SK-N-SH (cell line): ENCODE measurements at regions not wholly inside any gene's neighbourhood (a gene's known extent, or its start where the extent isn't known, plus 50 kb on each side); places are given as distances from the start of the nearest gene placed in this dataset.
A peak's percentile ranks its signal among the peaks of the same experiment; 100 is the strongest.

Source experiments
- CTCF ChIA-PET: fragments of 300-600, 350-600 bp; formaldehyde crosslinking; extraction: SDS; loops from one replicate; lab custom pipeline; 2021; lab: Yijun Ruan, JAX
- POLR2A ChIA-PET: fragments of 350-600 bp; sonication (Branson Sonifier 250); formaldehyde crosslinking; extraction: SDS; loops from one replicate; lab custom pipeline; 2020; ENCODE audit warnings: antibody characterized with exemption, inconsistent platforms; lab: Yijun Ruan, JAX
- DNase-seq: peaks from one replicate; pipeline ENCODE4 v3.0.0; 2012
- H2AFZ ChIP-seq: fragments of 200-600 bp; sonication (generic); 2 replicates; pipeline ENCODE4 v1.8.1; 2016; ENCODE audit warnings: antibody characterized with exemption, mild to moderate bottlenecking, low read depth
- H3F3A ChIP-seq: fragments of 200-600 bp; sonication (generic); replicated peaks from 2 replicates; pipeline ENCODE3; 2016; ENCODE audit warnings: antibody characterized with exemption, mild to moderate bottlenecking; ENCODE audit not compliant: insufficient read depth
- H3K27ac ChIP-seq, 2 experiments: fragments of 200-500 bp in 1 of 2; fragments of 200-600 bp in 1 of 2; sonication (Bioruptor generic) in 1 of 2; sonication (generic), shearing (Covaris generic) in 1 of 2; 2 replicates each; pipeline versions ENCODE4 v1.5.1 to v1.6.1; 2014 to 2016; ENCODE audit warnings: low read depth in 2 of 2, inconsistent platforms in 1 of 2, low read length in 1 of 2, mild to moderate bottlenecking in 1 of 2, mixed read lengths in 1 of 2
- H3K27me3 ChIP-seq: fragments of 200-600 bp; sonication (generic), shearing (Covaris generic); 2 replicates; pipeline ENCODE4 v1.6.1; 2016; ENCODE audit warnings: mixed run types; ENCODE audit not compliant: insufficient read depth
- H3K36me3 ChIP-seq, 2 experiments: fragments of 200-500 bp in 1 of 2; fragments of 200-600 bp in 1 of 2; sonication (Bioruptor generic) in 1 of 2; sonication (generic) in 1 of 2; replicated peaks in 1 of 2; 2 replicates each; pipeline versions ENCODE3 to v1.5.1; 2014 to 2016; ENCODE audit warnings: low read length in 1 of 2, mild to moderate bottlenecking in 1 of 2; ENCODE audit not compliant: insufficient read depth in 2 of 2, control insufficient read depth in 1 of 2
- H3K4me1 ChIP-seq, 2 experiments: fragments of 200-500 bp in 1 of 2; fragments of 200-600 bp in 1 of 2; sonication (Bioruptor generic) in 1 of 2; sonication (generic), shearing (Covaris generic) in 1 of 2; 2 replicates each; pipeline versions ENCODE4 v1.5.1 to v1.6.1; 2014 to 2016; ENCODE audit warnings: low read depth in 1 of 2, low read length in 1 of 2, mixed run types in 1 of 2; ENCODE audit not compliant: insufficient read depth in 2 of 2, control insufficient read depth in 1 of 2
- H3K4me2 ChIP-seq: fragments of 200-600 bp; sonication (generic), shearing (Covaris generic); 2 replicates; pipeline ENCODE4 v1.6.1; 2017; ENCODE audit warnings: mixed run types
- H3K4me3 ChIP-seq, 2 experiments: fragments of 200-500 bp in 1 of 2; fragments of 200-600 bp in 1 of 2; sonication (Bioruptor generic) in 1 of 2; sonication (generic), shearing (Covaris generic) in 1 of 2; 2 replicates each; pipeline versions ENCODE4 v1.5.1 to v1.8.1; 2014 to 2016; ENCODE audit warnings: low read depth in 2 of 2, inconsistent platforms in 1 of 2, low read length in 1 of 2, mild to moderate bottlenecking in 1 of 2, mixed read lengths in 1 of 2, moderate library complexity in 1 of 2
- H3K79me2 ChIP-seq: fragments of 200-600 bp; sonication (generic); 2 replicates; pipeline ENCODE4 v1.8.1; 2017; ENCODE audit warnings: mild to moderate bottlenecking; ENCODE audit not compliant: insufficient read depth
- H3K9ac ChIP-seq: fragments of 200-600 bp; sonication (generic); 2 replicates; pipeline ENCODE4 v1.6.1; 2017; ENCODE audit warnings: mixed run types
- H3K9me2 ChIP-seq: fragments of 200-600 bp; sonication (generic); 2 replicates; pipeline ENCODE4 v1.6.1; 2017; ENCODE audit warnings: mixed run types
- H3K9me3 ChIP-seq: fragments of 200-600 bp; sonication (generic); 2 replicates; pipeline ENCODE4 v1.6.1; 2017; ENCODE audit warnings: mixed run types, mild to moderate bottlenecking, moderate library complexity
- H4K20me1 ChIP-seq: fragments of 200-600 bp; sonication (generic); 2 replicates; pipeline ENCODE4 v1.6.1; 2017; ENCODE audit warnings: mild to moderate bottlenecking, mixed run types; ENCODE audit not compliant: insufficient read depth
- CHD2 ChIP-seq: fragments of 150-350 bp; IDR thresholded peaks from 2 replicates; pipeline ENCODE4 v1.6.1; 2018; ENCODE audit warnings: low read length; ENCODE audit not compliant: partially characterized antibody
- ELF1 ChIP-seq: IDR thresholded peaks from 2 replicates; pipeline ENCODE4 v1.4.0; 2012
- FOSL2 ChIP-seq: IDR thresholded peaks from 2 replicates; pipeline ENCODE4 v1.4.0; 2012; ENCODE audit warnings: low read depth, mild to moderate bottlenecking, moderate library complexity, borderline replicate concordance
- FOXJ3 ChIP-seq: sonication (generic); formaldehyde crosslinking; IDR thresholded peaks from 2 replicates; pipeline ENCODE4 v1.5.1; 2020; ENCODE audit warnings: mild to moderate bottlenecking, missing genetic modification reagents
- GABPA ChIP-seq: IDR thresholded peaks from 2 replicates; pipeline ENCODE4 v1.4.0; 2012; ENCODE audit warnings: low read depth, mild to moderate bottlenecking
- JUND ChIP-seq: IDR thresholded peaks from 2 replicates; pipeline ENCODE4 v1.4.0; 2012
- NFIC ChIP-seq: IDR thresholded peaks from 2 replicates; pipeline ENCODE4 v1.4.0; 2012; ENCODE audit warnings: borderline replicate concordance
- POLR2AphosphoS5 ChIP-seq: IDR thresholded peaks from 2 replicates; pipeline ENCODE4 v1.6.1; 2012; ENCODE audit warnings: low read depth, low read length
- RAD21 ChIP-seq: IDR thresholded peaks from 2 replicates; pipeline ENCODE4 v1.6.1; 2012; ENCODE audit warnings: mild to moderate bottlenecking, low read length
- RCOR1 ChIP-seq: fragments of 150-350 bp; IDR thresholded peaks from 2 replicates; pipeline ENCODE4 v1.6.1; 2017; ENCODE audit warnings: antibody characterized with exemption, low read length
- RXRA ChIP-seq: IDR thresholded peaks from 2 replicates; pipeline ENCODE4 v1.4.0; 2012; ENCODE audit warnings: low read depth, mild to moderate bottlenecking, borderline replicate concordance
- TCF12 ChIP-seq: IDR thresholded peaks from 2 replicates; pipeline ENCODE4 v1.4.0; 2012
- TEAD4 ChIP-seq: IDR thresholded peaks from 2 replicates; pipeline ENCODE4 v1.4.0; 2012; ENCODE audit warnings: mild to moderate bottlenecking, borderline replicate concordance; ENCODE audit not compliant: insufficient read depth
- WGBS: methylation state at CpG from one replicate; pipeline ENCODE4 v1.1.6; 2017; ENCODE audit warnings: low lambda C conversion rate; 5-methylcytosine and 5-hydroxymethylcytosine counted together
- TF ChIP-seq, protein P1 (sequence below): fragments of 150-350 bp; IDR thresholded peaks from 2 replicates; pipeline ENCODE4 v1.6.1; 2017; ENCODE audit warnings: antibody characterized with exemption, low read length, low read depth, borderline replicate concordance
- TF ChIP-seq, protein P2 (sequence below): IDR thresholded peaks from 2 replicates; pipeline ENCODE4 v1.4.0; 2012; ENCODE audit warnings: low read depth
- TF ChIP-seq, protein P3 (sequence below): IDR thresholded peaks from 2 replicates; pipeline ENCODE4; 2012
- TF ChIP-seq, protein P4 (sequence below): IDR thresholded peaks from 2 replicates; pipeline ENCODE4 v1.4.0; 2012; ENCODE audit warnings: low read depth, borderline replicate concordance
- TF ChIP-seq, protein P5 (sequence below): IDR thresholded peaks from 2 replicates; pipeline ENCODE4 v1.6.1; 2012; ENCODE audit warnings: mild to moderate bottlenecking, low read depth, low read length, moderate library complexity

DNA sequence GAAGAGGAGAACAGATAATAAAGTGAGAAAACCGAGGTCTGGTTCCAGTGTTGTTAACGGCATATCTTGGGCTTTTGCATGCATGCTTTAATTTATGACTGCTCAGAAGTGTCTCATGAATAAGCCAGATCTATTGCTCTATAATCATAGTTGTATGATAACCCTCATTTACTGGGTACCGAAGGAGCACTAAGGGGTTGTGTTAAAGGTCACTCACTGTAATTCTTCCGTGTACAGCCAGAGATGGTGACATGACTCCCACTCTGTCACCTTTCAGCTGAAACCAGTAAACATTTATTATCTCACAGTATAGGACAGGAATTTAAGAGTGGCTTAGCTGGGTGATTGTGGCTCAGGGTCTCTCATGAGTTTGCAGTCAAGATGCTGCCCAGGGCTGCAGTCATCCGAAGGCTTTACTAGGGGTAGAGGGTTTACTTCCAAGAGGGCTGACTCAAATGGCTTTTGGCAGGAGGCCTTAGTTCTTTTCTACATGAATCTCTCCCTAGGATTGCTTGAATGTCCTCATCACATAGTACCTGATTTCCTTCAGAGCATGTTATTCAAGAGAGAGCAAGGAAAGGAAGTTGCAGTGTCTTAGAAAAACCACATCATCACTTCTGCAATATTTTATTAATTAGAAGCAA, 107.0 kb downstream of the NAB1 start:
- ChIA-PET CTCF (interaction anchor here (0.6 kb wide), 1 partner anchor 12 kb away, joined by 3 read pairs; no protein-coding TSS in a partner anchor), POLR2A (no interaction called here)
- TF ChIP-seq RAD21, result no peak
- TF ChIP-seq RXRA, result no peak
- no peak for TF ChIP-seq NFIC
- TF ChIP-seq CHD2, result no peak
- TF ChIP-seq FOSL2, result no peak
- TF ChIP-seq FOXJ3 (CRISPR knock-in tag), result no peak
- TF ChIP-seq ELF1, result no peak
- TF ChIP-seq, protein P1, sequence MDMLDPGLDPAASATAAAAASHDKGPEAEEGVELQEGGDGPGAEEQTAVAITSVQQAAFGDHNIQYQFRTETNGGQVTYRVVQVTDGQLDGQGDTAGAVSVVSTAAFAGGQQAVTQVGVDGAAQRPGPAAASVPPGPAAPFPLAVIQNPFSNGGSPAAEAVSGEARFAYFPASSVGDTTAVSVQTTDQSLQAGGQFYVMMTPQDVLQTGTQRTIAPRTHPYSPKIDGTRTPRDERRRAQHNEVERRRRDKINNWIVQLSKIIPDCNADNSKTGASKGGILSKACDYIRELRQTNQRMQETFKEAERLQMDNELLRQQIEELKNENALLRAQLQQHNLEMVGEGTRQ, result no peak
- TF ChIP-seq, protein P2, sequence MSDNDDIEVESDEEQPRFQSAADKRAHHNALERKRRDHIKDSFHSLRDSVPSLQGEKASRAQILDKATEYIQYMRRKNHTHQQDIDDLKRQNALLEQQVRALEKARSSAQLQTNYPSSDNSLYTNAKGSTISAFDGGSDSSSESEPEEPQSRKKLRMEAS, result no peak
- no peak for TF ChIP-seq RCOR1
- TF ChIP-seq, protein P3, sequence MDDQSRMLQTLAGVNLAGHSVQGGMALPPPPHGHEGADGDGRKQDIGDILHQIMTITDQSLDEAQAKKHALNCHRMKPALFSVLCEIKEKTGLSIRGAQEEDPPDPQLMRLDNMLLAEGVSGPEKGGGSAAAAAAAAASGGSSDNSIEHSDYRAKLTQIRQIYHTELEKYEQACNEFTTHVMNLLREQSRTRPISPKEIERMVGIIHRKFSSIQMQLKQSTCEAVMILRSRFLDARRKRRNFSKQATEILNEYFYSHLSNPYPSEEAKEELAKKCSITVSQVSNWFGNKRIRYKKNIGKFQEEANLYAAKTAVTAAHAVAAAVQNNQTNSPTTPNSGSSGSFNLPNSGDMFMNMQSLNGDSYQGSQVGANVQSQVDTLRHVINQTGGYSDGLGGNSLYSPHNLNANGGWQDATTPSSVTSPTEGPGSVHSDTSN, result no peak
- no peak for TF ChIP-seq POLR2AphosphoS5
- Histone ChIP-seq H3F3A (no peaks in the 10 kb centered on the region), H3K4me2 (no peak overlapping the region), H3K9ac (no peak overlapping the region), H3K9me2 (no peaks in the 10 kb centered on the region), H3K4me3 (no peak overlapping the region), H3K27me3 (no peaks in the 10 kb centered on the region), H3K27ac (no peak overlapping the region), H3K79me2 (no peaks in the 10 kb centered on the region), H4K20me1 (no peaks in the 10 kb centered on the region), H3K36me3 (no peaks in the 10 kb centered on the region), H3K4me1 (no peaks in the 10 kb centered on the region), H2AFZ (no peak overlapping the region), H3K9me3 (no peaks in the 10 kb centered on the region)
- WGBS, result 90% methylated on average over 5 of the region's 5 CpGs
- DNase-seq, result no peak

DNA sequence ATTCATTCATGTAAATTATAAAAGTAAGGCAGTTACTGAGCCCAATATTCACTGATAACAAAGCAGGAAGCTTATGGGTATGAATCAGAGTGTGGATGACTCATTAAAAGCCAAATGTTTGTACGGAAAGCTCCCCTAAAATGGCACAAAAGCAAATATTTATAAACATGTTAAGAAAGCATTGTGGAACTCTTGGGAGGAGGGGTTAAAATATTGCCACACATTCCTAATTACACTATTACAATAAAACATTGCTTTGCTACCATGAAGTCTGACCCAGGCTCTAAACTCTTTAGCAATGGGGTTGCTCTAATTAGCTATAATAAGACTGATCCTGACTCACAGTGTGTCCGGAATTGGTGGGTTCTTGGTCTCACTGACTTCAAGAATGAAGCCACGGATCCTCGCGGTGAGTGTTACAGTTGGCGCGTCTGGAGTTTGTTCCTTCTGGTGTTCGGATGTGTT, 110.9 kb downstream of the NAB1 start:
- POLR2A ChIA-PET, result no interaction called here
- H3K27ac ChIP-seq, result no peak overlapping the region
- TF ChIP-seq FOXJ3 (CRISPR knock-in tag), result no peak
- TF ChIP-seq, protein P4, sequence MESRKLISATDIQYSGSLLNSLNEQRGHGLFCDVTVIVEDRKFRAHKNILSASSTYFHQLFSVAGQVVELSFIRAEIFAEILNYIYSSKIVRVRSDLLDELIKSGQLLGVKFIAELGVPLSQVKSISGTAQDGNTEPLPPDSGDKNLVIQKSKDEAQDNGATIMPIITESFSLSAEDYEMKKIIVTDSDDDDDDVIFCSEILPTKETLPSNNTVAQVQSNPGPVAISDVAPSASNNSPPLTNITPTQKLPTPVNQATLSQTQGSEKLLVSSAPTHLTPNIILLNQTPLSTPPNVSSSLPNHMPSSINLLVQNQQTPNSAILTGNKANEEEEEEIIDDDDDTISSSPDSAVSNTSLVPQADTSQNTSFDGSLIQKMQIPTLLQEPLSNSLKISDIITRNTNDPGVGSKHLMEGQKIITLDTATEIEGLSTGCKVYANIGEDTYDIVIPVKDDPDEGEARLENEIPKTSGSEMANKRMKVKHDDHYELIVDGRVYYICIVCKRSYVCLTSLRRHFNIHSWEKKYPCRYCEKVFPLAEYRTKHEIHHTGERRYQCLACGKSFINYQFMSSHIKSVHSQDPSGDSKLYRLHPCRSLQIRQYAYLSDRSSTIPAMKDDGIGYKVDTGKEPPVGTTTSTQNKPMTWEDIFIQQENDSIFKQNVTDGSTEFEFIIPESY, result no peak
- no peak for TF ChIP-seq TEAD4
- no peak for TF ChIP-seq GABPA
- TF ChIP-seq, protein P3, result no peak
- peak; percentile 68 for TF ChIP-seq JUND
- peak; percentile 88 for TF ChIP-seq FOSL2
- TF ChIP-seq, protein P5, sequence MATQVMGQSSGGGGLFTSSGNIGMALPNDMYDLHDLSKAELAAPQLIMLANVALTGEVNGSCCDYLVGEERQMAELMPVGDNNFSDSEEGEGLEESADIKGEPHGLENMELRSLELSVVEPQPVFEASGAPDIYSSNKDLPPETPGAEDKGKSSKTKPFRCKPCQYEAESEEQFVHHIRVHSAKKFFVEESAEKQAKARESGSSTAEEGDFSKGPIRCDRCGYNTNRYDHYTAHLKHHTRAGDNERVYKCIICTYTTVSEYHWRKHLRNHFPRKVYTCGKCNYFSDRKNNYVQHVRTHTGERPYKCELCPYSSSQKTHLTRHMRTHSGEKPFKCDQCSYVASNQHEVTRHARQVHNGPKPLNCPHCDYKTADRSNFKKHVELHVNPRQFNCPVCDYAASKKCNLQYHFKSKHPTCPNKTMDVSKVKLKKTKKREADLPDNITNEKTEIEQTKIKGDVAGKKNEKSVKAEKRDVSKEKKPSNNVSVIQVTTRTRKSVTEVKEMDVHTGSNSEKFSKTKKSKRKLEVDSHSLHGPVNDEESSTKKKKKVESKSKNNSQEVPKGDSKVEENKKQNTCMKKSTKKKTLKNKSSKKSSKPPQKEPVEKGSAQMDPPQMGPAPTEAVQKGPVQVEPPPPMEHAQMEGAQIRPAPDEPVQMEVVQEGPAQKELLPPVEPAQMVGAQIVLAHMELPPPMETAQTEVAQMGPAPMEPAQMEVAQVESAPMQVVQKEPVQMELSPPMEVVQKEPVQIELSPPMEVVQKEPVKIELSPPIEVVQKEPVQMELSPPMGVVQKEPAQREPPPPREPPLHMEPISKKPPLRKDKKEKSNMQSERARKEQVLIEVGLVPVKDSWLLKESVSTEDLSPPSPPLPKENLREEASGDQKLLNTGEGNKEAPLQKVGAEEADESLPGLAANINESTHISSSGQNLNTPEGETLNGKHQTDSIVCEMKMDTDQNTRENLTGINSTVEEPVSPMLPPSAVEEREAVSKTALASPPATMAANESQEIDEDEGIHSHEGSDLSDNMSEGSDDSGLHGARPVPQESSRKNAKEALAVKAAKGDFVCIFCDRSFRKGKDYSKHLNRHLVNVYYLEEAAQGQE, result no peak
- TF ChIP-seq TCF12, result peak; percentile 34; the same call in 1 of the 2 replicates
- no peak for TF ChIP-seq POLR2AphosphoS5

More for the DNA sequence above, 110.9 kb downstream of the NAB1 start:
- H3K9me3 ChIP-seq, result no peaks in the 10 kb centered on the region
- no peaks in the 10 kb centered on the region for H3K9me2 ChIP-seq
- no peaks in the 10 kb centered on the region for H3K79me2 ChIP-seq
- WGBS, result 80% methylated on average over 8 of the region's 8 CpGs
- no peaks in the 10 kb centered on the region for H3K27me3 ChIP-seq
- no peaks in the 10 kb centered on the region for H3K36me3 ChIP-seq
- H4K20me1 ChIP-seq, result no peaks in the 10 kb centered on the region
- H2AFZ ChIP-seq, result no peak overlapping the region; the same call in 1 of the 2 replicates
- no peak overlapping the region for H3K4me3 ChIP-seq
- no peak for DNase-seq
- CTCF ChIA-PET, result interaction anchor here (0.8 kb wide), 1 partner anchor 141 kb away, joined by 3 read pairs; no protein-coding TSS in a partner anchor
- H3F3A ChIP-seq, result no peaks in the 10 kb centered on the region
- H3K4me2 ChIP-seq, result no peak overlapping the region
- no peaks in the 10 kb centered on the region for H3K4me1 ChIP-seq
- H3K9ac ChIP-seq, result no peak overlapping the region
